MM.1S (cell line): ENCODE measurements at regions not wholly inside any gene's neighbourhood (a gene's known extent, or its start where the extent isn't known, plus 50 kb on each side); places are given as distances from the start of the nearest gene placed in this dataset.
"Not testable (repeated sequence)": the region's sequence is repeated elsewhere in the genome, so short reads cannot be mapped to it uniquely, and the experiment has no call there.

Experiments used
- DNase-seq: peaks from one replicate; pipeline ENCODE4 v3.0.0-alpha.2; 2015
- H2AFZ ChIP-seq: fragments of 300-600 bp; sonication (generic); 2 replicates; pipeline ENCODE4 v1.6.0; 2016; ENCODE audit warnings: antibody characterized with exemption, low read length
- H3F3A ChIP-seq: fragments of 300-600 bp; sonication (generic); 2 replicates; pipeline ENCODE4 v1.6.1; 2016; ENCODE audit warnings: mild to moderate bottlenecking, antibody characterized with exemption, low read length, moderate library complexity, mixed read lengths; ENCODE audit not compliant: insufficient read depth
- H3K27ac ChIP-seq: fragments of 300-600 bp; sonication (generic); 2 replicates; pipeline ENCODE4 v1.5.1; 2016; ENCODE audit warnings: mild to moderate bottlenecking, low read length
- H3K27me3 ChIP-seq: fragments of 300-600 bp; sonication (generic); replicated peaks from 2 replicates; pipeline ENCODE4 v1.6.0; 2016; ENCODE audit warnings: low read length; ENCODE audit not compliant: insufficient read depth
- H3K36me3 ChIP-seq: fragments of 300-600 bp; sonication (generic); replicated peaks from 2 replicates; pipeline ENCODE4 v1.6.1; 2016; ENCODE audit warnings: mild to moderate bottlenecking, low read length, mixed read lengths; ENCODE audit not compliant: insufficient read depth
- H3K4me1 ChIP-seq: fragments of 300-600 bp; sonication (generic); 2 replicates; pipeline ENCODE4 v1.6.1; 2016; ENCODE audit warnings: low read length, mixed read lengths
- H3K4me2 ChIP-seq: fragments of 300-600 bp; sonication (generic); 2 replicates; pipeline ENCODE4 v1.6.0; 2016; ENCODE audit warnings: low read depth, low read length
- H3K4me3 ChIP-seq: fragments of 300-600 bp; sonication (generic); 2 replicates; pipeline ENCODE4 v1.5.1; 2016; ENCODE audit warnings: low read length, mixed read lengths
- H3K79me2 ChIP-seq: fragments of 300-600 bp; sonication (generic); 2 replicates; pipeline ENCODE4 v1.6.1; 2016; ENCODE audit warnings: mixed run types, low read length, mixed read lengths
- H3K9ac ChIP-seq: fragments of 300-600 bp; sonication (generic); 2 replicates; pipeline ENCODE4 v1.6.1; 2016; ENCODE audit warnings: low read length, mixed read lengths
- H3K9me2 ChIP-seq: fragments of 300-600 bp; sonication (generic); replicated peaks from 2 replicates; pipeline ENCODE4 v1.6.1; 2016; ENCODE audit warnings: mild to moderate bottlenecking, low read length, mixed read lengths; ENCODE audit not compliant: insufficient read depth
- H3K9me3 ChIP-seq: fragments of 300-600 bp; sonication (generic); replicated peaks from 2 replicates; pipeline ENCODE4 v1.6.1; 2016; ENCODE audit warnings: mild to moderate bottlenecking, low read length, mixed read lengths; ENCODE audit not compliant: insufficient read depth
- H4K20me1 ChIP-seq: fragments of 300-600 bp; sonication (generic); 2 replicates; pipeline ENCODE4 v1.6.1; 2016; ENCODE audit warnings: mild to moderate bottlenecking, low read length, moderate library complexity, mixed read lengths; ENCODE audit not compliant: insufficient read depth
- EZH2 ChIP-seq: fragments of 300-600 bp; sonication (generic); optimal IDR thresholded peaks from 2 replicates; pipeline ENCODE3; 2017; ENCODE audit warnings: low read depth, mild to moderate bottlenecking, antibody characterized with exemption, low read length, mixed read lengths
- EZH2phosphoT487 ChIP-seq: fragments of 300-600 bp; sonication (generic); IDR thresholded peaks from 2 replicates; pipeline ENCODE4 v1.6.1; 2018; ENCODE audit warnings: antibody characterized with exemption, low read length
- TF ChIP-seq, protein P1 (sequence below): fragments of 300-600 bp; sonication (generic); IDR thresholded peaks from 2 replicates; pipeline ENCODE4 v1.5.1; 2016; ENCODE audit warnings: antibody characterized with exemption, low read length, mixed read lengths

DNA sequence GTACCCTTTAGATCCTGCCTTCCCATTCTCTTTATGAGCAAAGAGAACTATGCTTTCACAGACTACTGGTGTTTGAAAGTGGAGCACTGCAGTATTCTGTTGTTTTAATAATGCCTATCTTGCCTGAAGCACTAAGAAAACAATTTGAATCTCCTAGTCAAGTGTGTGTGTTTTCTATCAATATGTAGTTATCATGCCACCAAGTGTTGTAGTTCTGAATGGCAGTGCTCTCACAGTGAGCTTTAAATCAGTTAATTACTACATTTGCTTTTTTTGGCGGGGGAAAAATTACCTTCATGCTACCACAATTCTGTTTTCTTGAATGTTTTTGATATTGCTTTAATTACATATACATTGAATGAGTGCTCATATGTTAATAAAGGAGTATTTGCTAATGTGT lies 143.6 kb upstream of the FAM47A start:
- H3K9me2 ChIP-seq: no peaks in the 10 kb centered on the region
- H3K4me3 ChIP-seq: no peak overlapping the region
- no peaks in the 10 kb centered on the region for H3K79me2 ChIP-seq
- H3K9me3 ChIP-seq: no peaks in the 10 kb centered on the region
- H3K36me3 ChIP-seq: no peaks in the 10 kb centered on the region
- H3K4me2 ChIP-seq: no peak overlapping the region
- H3K27me3 ChIP-seq: no peaks in the 10 kb centered on the region
- H2AFZ ChIP-seq: no peak overlapping the region
- no peak overlapping the region for H3K9ac ChIP-seq
- no peaks in the 10 kb centered on the region for H3F3A ChIP-seq
- no peaks in the 10 kb centered on the region for H3K4me1 ChIP-seq
- DNase-seq: peak; percentile 24
- no peaks in the 10 kb centered on the region for H4K20me1 ChIP-seq
- no peak for TF ChIP-seq EZH2
- TF ChIP-seq, protein P1, sequence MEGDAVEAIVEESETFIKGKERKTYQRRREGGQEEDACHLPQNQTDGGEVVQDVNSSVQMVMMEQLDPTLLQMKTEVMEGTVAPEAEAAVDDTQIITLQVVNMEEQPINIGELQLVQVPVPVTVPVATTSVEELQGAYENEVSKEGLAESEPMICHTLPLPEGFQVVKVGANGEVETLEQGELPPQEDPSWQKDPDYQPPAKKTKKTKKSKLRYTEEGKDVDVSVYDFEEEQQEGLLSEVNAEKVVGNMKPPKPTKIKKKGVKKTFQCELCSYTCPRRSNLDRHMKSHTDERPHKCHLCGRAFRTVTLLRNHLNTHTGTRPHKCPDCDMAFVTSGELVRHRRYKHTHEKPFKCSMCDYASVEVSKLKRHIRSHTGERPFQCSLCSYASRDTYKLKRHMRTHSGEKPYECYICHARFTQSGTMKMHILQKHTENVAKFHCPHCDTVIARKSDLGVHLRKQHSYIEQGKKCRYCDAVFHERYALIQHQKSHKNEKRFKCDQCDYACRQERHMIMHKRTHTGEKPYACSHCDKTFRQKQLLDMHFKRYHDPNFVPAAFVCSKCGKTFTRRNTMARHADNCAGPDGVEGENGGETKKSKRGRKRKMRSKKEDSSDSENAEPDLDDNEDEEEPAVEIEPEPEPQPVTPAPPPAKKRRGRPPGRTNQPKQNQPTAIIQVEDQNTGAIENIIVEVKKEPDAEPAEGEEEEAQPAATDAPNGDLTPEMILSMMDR: no peak; the same call in 1 of the 2 replicates
- TF ChIP-seq EZH2phosphoT487: no peak
- H3K27ac ChIP-seq: no peak overlapping the region

DNA sequence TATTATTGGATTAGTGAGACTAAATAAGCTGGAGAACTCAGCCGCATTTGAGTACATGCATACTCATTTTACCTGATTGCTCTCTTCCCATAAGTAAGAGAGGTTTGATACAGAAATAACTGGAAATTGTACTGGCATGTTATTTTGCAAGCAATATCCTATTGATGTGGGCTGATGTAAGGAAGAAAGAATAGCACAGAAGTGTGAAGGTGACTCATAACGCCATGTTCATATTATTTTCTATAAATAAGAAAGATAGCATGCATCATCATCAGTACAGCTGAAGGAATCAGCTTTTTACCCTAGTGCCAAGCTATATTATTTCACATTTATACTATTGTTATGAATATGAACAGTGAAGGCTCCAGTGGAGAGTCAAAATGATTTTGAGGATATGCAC lies 138.3 kb upstream of the FAM47A start:
- TF ChIP-seq, protein P1: no peak
- TF ChIP-seq EZH2phosphoT487 (no peak), EZH2 (no peak)
- no peaks in the 10 kb centered on the region for H3K36me3 ChIP-seq
- no peaks in the 10 kb centered on the region for H3K27me3 ChIP-seq

DNA sequence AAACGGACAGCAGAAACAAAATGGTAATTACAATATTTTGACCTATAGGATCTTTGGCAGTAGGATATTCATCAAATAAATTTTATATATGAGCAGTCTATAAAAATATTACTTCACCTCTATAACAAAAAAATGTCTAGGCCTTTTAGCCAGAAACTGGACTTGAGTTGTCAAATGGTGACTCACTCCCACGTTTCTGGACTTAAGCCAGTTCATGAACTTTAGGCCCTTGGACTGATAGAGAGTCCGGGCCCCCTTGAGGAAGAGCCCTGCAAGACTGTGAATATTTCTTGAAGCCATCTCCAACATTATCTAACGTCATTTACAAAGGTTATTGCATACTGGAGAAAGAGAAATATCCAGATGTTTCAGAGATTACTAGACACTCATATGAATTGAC lies 106.8 kb upstream of the FAM47A start:
- Histone ChIP-seq H3K4me1 (no peaks in the 10 kb centered on the region), H3K27me3 (no peaks in the 10 kb centered on the region), H3K9ac (no peak overlapping the region), H3K9me2 (no peaks in the 10 kb centered on the region), H3K27ac (no peak overlapping the region), H3K4me2 (no peak overlapping the region), H2AFZ (no peak overlapping the region), H3K4me3 (no peak overlapping the region), H4K20me1 (no peaks in the 10 kb centered on the region), H3K9me3 (no peaks in the 10 kb centered on the region), H3F3A (no peaks in the 10 kb centered on the region), H3K79me2 (no peaks in the 10 kb centered on the region), H3K36me3 (no peaks in the 10 kb centered on the region)
- DNase-seq: no peak
- TF ChIP-seq EZH2phosphoT487 (no peak), EZH2 (no peak)
- TF ChIP-seq, protein P1: no peak

More for the DNA sequence above, 138.3 kb upstream of the FAM47A start:
- no peak overlapping the region for H3K27ac ChIP-seq
- H3K4me3 ChIP-seq: no peak overlapping the region
- H3K9me3 ChIP-seq: no peaks in the 10 kb centered on the region
- no peak overlapping the region for H3K4me2 ChIP-seq
- H3K9ac ChIP-seq: no peak overlapping the region
- H4K20me1 ChIP-seq: no peaks in the 10 kb centered on the region
- H3K9me2 ChIP-seq: no peaks in the 10 kb centered on the region
- DNase-seq: no peak
- no peaks in the 10 kb centered on the region for H3F3A ChIP-seq
- no peaks in the 10 kb centered on the region for H3K4me1 ChIP-seq
- H2AFZ ChIP-seq: no peak overlapping the region
- no peaks in the 10 kb centered on the region for H3K79me2 ChIP-seq

DNA sequence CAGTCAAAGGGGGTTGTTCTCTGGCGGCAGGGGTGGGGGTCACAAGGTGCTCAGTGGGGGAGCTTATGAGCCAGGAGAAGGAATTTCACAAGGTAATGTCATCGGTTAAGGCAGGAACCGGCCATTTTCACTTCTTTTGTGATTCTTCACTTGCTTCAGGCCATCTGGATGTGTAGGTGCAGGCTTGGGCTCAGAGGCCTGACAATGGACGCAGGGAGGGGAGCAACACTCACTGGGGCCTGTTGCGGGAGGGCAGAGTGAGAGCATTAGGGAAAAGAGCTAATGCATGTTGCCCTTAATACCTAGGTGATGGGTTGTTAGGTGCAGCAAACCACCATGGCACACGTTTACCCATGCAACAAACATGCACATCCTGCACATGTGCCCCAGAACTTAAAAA lies 98.0 kb upstream of the FAM47A start:
- H3K79me2 ChIP-seq, H3K4me1 ChIP-seq, H3K4me3 ChIP-seq, H3K9me3 ChIP-seq, H3K36me3 ChIP-seq, H4K20me1 ChIP-seq, H3K27ac ChIP-seq, DNase-seq, H2AFZ ChIP-seq, H3F3A ChIP-seq, H3K9ac ChIP-seq, H3K9me2 ChIP-seq, H3K4me2 ChIP-seq, H3K27me3 ChIP-seq: not testable (repeated sequence)
